ENCODE measurements at regions not wholly inside any gene's neighbourhood (a gene's known extent, or its start where the extent isn't known, plus 50 kb on each side); places are given as distances from the start of the nearest gene placed in this dataset.

GRCh38 chr17:34750004-34750403 lies 170.6 kb downstream of the TMEM132E start:
- Histone ChIP-seq H3K27me3 (ENCODE audit: control insufficient read depth, insufficient read depth, low read length) (no peaks in the 10 kb centered on the region), H3K79me2 (ENCODE audit: control insufficient read depth, insufficient read depth, low read length) (no peaks in the 10 kb centered on the region), H3K36me3 (ENCODE audit: control insufficient read depth, insufficient read depth, low read length) (no peaks in the 10 kb centered on the region), H3K4me1 (ENCODE audit: control insufficient read depth, extremely low read depth, insufficient read depth, low read length) (no peaks in the 10 kb centered on the region), H4K20me1 (ENCODE audit: control insufficient read depth, extremely low read depth, insufficient read depth, low read length) (no peaks in the 10 kb centered on the region), H3K27ac (ENCODE audit: insufficient read depth, low read length) (no peak overlapping the region), H3K4me2 (ENCODE audit: extremely low read depth, insufficient read depth, low read length) (no peak overlapping the region), H3K4me3 (replicated peaks in 1 of 4; ENCODE audit: control extremely low read depth in 1 of 4, insufficient read depth in 1 of 4, low read depth in 3 of 4, low read length in 4 of 4) (no peak overlapping the region), H2AFZ (ENCODE audit: low read length) (no peak overlapping the region), H3K9me3 (ENCODE audit: control insufficient read depth, insufficient read depth, low read depth, low read length) (no peaks in the 10 kb centered on the region), H3K9ac (ENCODE audit: insufficient read depth, low read length) (no peak overlapping the region)
- no peak for TF ChIP-seq EZH2 (IDR thresholded peaks at IDR 0.05; ENCODE audit: low read length, missing control alignments)
- TF ChIP-seq CTCF (conservative IDR thresholded peaks at IDR 0.05 in 1 of 2, IDR thresholded peaks at IDR 0.05 in 1 of 2; ENCODE audit: low read depth in 1 of 2, low read length in 2 of 2) = no peak
- DNase-seq (ENCODE audit: low read depth in 2 of 2) = no peak

- Histone ChIP-seq H3K4me2 (ENCODE audit: extremely low read depth, insufficient read depth, low read length) (no peak overlapping the region), H3K36me3 (ENCODE audit: control insufficient read depth, insufficient read depth, low read length) (no peaks in the 10 kb centered on the region), H3K9ac (ENCODE audit: insufficient read depth, low read length) (no peak overlapping the region), H3K27ac (ENCODE audit: insufficient read depth, low read length) (no peak overlapping the region), H3K27me3 (ENCODE audit: control insufficient read depth, insufficient read depth, low read length) (no peaks in the 10 kb centered on the region), H3K9me3 (ENCODE audit: control insufficient read depth, insufficient read depth, low read depth, low read length) (no peaks in the 10 kb centered on the region), H2AFZ (ENCODE audit: low read length) (no peak overlapping the region), H3K4me3 (replicated peaks in 1 of 4; ENCODE audit: control extremely low read depth in 1 of 4, insufficient read depth in 1 of 4, low read depth in 3 of 4, low read length in 4 of 4) (no peak overlapping the region), H3K79me2 (ENCODE audit: control insufficient read depth, insufficient read depth, low read length) (no peaks in the 10 kb centered on the region), H4K20me1 (ENCODE audit: control insufficient read depth, extremely low read depth, insufficient read depth, low read length) (no peaks in the 10 kb centered on the region), H3K4me1 (ENCODE audit: control insufficient read depth, extremely low read depth, insufficient read depth, low read length) (no peaks in the 10 kb centered on the region)
- TF ChIP-seq EZH2 (IDR thresholded peaks at IDR 0.05; ENCODE audit: low read length, missing control alignments) (no peak), CTCF (conservative IDR thresholded peaks at IDR 0.05 in 1 of 2, IDR thresholded peaks at IDR 0.05 in 1 of 2; ENCODE audit: low read depth in 1 of 2, low read length in 2 of 2) (no peak)
- no peak for DNase-seq (ENCODE audit: low read depth in 2 of 2)
Observed at GRCh38 chr17:34741967-34742366, 162.6 kb downstream of the TMEM132E start.

- H4K20me1 ChIP-seq (ENCODE audit: control insufficient read depth, extremely low read depth, insufficient read depth, low read length) = no peaks in the 10 kb centered on the region
- no peak overlapping the region for H3K4me2 ChIP-seq (ENCODE audit: extremely low read depth, insufficient read depth, low read length)
- no peak overlapping the region for H3K27ac ChIP-seq (ENCODE audit: insufficient read depth, low read length)
- DNase-seq (ENCODE audit: low read depth in 2 of 2) = no peak
- H3K4me1 ChIP-seq (ENCODE audit: control insufficient read depth, extremely low read depth, insufficient read depth, low read length) = no peaks in the 10 kb centered on the region
- H3K79me2 ChIP-seq (ENCODE audit: control insufficient read depth, insufficient read depth, low read length) = no peaks in the 10 kb centered on the region
- H3K9me3 ChIP-seq (ENCODE audit: control insufficient read depth, insufficient read depth, low read depth, low read length) = no peaks in the 10 kb centered on the region
- H2AFZ ChIP-seq (ENCODE audit: low read length) = no peak overlapping the region
- no peak for TF ChIP-seq EZH2 (IDR thresholded peaks at IDR 0.05; ENCODE audit: low read length, missing control alignments)
- no peak for TF ChIP-seq CTCF (conservative IDR thresholded peaks at IDR 0.05 in 1 of 2, IDR thresholded peaks at IDR 0.05 in 1 of 2; ENCODE audit: low read depth in 1 of 2, low read length in 2 of 2)
- H3K4me3 ChIP-seq (replicated peaks in 1 of 4; ENCODE audit: control extremely low read depth in 1 of 4, insufficient read depth in 1 of 4, low read depth in 3 of 4, low read length in 4 of 4) = no peak overlapping the region
- H3K27me3 ChIP-seq (ENCODE audit: control insufficient read depth, insufficient read depth, low read length) = no peaks in the 10 kb centered on the region
- no peaks in the 10 kb centered on the region for H3K36me3 ChIP-seq (ENCODE audit: control insufficient read depth, insufficient read depth, low read length)
- no peak overlapping the region for H3K9ac ChIP-seq (ENCODE audit: insufficient read depth, low read length)
Observed at GRCh38 chr17:34740565-34741520, 161.5 kb downstream of the TMEM132E start.

Measured in fibroblast of lung (primary cell).